ENCODE measurements at regions not wholly inside any gene's neighbourhood (a gene's known extent, or its start where the extent isn't known, plus 50 kb on each side); places are given as distances from the start of the nearest gene placed in this dataset.
"Not testable (repeated sequence)": the region's sequence is repeated elsewhere in the genome, so short reads cannot be mapped to it uniquely, and the experiment has no call there.

DNA sequence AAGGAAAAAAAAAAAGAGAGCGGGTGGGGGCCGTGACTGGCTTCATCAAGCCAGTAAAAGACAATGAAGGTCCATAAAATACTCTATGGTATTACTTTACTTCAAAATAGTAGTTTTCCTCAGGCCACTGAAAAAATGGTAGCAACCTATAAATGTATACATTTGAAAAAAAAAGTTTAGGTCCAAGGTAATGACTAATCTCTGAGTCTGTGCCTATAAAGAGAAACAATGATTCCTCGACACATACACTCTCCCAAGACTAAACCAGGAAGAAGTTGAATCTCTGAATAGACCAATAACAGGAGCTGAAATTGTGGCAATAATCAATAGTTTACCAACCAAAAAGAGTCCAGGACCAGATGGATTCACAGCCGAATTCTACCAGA lies 84.5 kb upstream of the SIRPG start:
- DNase-seq = not testable (repeated sequence)

DNA sequence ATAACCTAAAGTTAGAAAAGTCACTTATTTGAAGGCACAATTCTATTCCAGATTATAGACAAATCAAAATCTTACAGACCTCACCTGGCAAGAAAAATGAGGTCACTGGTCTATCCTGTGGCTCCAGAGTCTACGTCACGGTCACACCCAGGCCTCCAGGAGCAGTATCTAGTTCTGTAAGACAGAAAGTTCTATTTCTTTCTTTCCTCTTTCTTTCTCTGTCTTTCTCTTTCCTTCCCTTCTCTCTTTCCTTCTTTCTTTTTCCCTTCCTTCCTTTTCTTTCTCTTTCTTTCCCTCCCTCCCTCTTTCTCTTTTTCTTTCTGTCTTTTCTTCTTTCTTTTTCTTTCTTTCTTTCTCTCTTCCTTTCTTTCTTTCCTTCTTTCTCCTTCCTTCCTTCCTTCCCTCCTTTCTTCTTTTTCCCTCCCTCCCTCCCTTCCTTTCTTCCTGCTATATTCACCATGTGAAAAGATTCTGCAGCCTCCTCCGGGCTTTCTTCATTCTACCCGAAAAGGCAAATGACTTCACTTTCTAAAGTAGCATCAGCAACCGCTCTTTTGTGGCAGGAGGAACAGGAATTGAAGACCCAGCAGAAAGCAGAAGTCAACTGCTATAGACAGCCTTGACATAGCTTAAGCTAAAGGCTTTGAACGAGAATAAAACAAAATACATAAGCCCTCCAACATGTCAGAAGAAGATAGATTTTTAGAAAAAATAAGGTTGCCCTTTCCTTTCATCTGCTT lies 83.9 kb upstream of the SIRPG start:
- no peak for DNase-seq

DNA sequence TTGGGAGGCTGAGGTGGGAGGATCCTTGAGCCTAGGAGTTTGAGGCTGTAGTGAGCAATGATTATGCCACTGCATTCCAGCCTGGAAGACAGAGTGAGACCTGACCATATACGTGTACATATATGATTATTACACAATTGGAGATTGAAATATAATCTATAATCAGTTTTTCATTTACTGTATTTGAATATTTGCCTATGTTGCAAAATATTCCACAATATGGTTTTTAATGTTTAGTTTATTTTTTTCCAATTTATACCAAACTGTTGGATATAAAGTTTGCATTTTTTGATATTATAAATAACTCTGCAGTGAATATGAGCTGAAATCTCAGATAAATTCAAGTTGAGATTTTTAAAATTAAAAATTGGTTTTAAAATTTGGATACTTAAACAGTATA lies 79.6 kb upstream of the SIRPG start:
- DNase-seq = no peak

DNA sequence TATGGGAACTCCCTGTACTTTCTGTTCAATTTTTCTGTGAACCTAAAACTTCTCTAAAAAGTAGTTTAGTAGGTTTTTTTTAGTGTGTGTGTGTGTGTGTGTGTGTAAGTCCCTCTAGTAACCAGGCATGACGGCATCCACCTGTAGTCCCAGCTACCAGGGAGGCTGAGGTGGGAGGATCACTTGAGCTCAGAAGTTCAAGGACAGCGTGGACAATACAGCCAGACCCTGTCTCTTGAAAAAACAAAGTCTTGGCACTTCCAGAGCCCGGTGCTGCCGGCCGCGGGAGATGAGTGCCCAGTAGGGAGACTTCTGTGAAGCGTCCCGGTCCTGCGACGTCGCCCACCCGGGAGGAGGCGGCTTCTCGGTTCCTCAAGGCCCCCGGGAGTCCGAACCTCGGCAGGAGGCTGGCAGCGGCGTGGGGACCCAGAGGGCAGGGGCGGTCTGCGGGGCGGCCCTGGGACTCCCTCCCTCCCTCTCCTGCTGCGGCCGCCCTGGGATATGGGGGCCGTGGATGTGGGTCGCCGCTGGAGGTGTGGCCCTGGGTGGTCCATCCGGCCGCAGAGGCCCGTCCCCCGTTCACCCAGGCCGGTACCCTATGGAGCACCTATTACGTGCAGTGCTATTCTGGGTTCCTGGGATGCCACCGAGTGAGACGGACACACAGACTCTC lies 78.0 kb upstream of the SIRPG start:
- DNase-seq = no peak

DNA sequence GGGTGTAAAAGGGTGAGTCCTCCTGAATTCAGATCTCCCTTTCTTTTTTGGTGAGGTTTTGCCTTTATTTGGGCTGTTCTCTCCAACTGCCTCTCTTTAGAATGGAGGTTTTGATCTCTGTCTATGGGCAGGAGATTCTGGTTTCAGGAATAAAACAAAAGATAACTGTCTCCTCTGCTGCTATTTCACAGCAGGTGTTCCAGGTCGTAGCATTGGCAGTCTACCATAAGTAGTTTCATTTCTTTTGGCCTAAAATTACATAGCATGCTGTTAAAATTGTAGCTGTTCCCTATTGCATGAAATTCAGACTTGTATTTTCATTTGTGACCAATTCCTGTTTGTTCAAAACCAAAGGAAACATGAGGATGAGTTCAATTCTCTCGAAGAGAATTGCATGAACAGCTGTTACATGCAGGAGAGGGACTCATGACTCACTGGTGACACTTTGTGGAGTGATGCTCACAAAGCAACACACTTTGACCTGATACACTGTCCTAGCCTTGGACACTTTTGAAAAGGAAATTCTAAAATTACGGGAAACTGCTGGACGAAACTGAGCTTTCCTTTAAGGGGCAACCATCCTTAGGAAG lies 76.8 kb upstream of the SIRPG start:
- peak; percentile 24 for DNase-seq

DNA sequence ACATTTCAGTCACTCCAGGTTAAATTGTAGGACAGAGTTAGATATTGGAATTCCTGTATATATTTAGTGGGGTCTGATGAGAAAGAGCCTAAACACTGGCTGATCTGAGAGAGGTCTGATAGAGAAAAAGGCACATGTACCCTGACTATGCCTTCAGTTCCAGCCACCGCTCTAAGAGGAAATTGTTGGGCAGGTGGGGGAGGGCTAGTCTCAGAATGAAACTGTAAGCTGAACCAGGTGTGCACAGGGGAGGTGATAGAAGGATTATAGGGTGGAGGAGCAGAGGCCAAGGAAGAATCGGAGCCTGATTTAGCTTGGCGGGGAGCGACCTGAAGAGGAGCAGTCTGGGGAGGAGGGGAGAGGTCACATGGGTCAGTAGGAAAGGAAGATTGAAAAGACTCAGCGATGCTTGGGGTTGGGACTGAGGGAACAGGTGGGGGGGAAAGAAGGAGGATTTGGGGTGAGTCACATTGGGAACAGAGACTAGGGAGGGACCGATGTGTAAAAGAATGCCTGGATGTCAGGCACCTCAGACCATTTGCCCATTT lies 74.3 kb upstream of the SIRPG start:
- peak; percentile 41 for DNase-seq

DNA sequence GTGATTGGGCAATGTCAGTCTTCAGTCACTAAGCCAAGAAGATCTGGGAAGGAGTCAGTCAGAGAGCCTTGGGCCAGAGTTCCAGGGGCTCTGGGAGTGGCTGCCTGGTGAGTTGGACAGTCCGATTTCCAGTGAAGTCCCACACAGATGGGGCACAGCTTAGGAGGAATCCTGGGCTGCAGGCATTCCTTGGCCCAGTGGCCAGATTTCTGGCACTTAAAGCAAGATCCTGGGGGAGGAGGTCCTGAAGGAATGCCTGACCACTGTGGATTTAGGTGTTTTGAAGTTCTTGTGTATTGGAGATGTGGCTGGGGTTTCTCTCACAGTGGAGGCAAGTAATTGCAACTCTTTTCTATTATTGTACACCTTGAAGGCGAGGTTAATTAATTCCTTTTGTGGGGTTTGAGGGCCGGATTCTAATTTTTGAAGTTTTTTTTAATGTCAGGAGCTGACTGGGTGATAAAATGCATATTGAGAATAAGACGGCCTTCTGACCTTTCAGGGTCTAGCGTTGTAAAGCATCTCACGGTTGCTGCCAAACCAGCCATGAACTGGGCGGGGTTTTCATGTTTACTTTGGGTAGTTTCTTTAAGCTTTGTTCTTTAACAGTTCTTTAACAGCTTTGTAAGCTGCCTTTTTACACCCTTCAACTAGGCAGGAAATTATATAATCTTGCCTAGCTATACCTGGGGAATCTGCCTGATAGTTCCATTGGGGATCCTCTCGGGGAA lies 73.6 kb upstream of the SIRPG start:
- not testable (repeated sequence) for DNase-seq

DNA sequence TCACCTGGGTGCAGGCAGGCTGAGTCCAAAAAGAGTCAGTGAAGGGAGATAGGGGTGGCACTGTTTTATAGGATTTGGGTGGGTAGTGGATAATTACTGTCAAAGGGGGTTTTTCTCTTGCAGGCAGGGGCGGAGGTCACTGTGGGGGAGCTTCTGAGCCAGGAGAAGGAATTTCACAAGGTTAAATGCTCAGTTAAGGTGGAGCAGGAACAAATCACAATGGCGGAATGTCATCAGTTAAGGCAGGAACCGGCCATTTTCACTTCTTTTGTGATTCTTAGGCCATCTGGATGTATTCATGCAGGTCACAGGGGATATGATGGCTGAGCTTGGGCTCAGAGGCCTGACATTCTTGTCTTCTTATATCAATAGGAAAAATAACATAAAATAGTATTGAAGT lies 69.7 kb upstream of the SIRPG start:
- not testable (repeated sequence) for DNase-seq

DNA sequence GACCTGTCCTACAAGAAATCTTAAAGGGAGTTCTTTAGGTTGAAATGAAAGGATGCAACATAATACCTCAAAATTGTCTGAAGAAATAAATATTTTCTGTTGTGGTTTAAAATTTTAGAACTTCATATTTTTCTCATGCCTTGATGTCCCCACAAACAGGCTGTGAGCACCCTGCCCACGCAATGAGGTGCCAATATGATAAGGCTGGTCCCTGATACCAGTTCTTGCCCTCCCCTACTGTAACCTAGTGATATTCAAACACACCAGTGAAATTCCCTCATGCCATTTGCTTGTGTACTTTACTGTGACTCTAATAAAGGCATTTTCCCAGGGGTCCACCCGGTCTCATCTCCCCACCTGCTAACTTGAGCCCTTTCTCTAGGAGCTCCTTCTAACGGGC lies 67.3 kb upstream of the SIRPG start:
- no peak for DNase-seq

DNA sequence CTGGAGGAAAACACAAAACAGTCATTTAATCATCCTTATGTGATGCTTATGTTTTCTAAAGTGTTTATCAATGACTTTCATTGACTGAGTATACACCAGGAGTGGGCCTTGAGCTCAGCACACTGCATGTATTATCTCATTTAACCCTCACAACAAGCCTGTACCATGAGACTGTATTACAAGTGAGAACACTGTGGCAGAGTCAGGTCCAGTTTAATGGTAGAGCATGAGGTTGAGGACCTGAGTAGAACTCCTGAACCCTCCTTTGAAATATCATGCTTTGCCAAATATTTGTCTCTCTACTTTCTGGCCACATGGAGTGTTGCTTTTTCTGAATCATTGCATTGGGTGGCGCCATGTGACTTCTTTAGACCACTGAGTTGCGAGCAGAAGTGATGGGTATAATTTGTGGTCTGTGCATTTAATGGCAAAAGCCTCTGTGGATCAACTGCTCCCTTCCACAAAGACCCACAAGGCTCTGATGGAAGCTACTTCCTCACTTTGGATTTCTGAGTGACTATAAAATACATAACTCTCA lies 65.0 kb upstream of the SIRPG start:
- DNase-seq = no peak

DNA sequence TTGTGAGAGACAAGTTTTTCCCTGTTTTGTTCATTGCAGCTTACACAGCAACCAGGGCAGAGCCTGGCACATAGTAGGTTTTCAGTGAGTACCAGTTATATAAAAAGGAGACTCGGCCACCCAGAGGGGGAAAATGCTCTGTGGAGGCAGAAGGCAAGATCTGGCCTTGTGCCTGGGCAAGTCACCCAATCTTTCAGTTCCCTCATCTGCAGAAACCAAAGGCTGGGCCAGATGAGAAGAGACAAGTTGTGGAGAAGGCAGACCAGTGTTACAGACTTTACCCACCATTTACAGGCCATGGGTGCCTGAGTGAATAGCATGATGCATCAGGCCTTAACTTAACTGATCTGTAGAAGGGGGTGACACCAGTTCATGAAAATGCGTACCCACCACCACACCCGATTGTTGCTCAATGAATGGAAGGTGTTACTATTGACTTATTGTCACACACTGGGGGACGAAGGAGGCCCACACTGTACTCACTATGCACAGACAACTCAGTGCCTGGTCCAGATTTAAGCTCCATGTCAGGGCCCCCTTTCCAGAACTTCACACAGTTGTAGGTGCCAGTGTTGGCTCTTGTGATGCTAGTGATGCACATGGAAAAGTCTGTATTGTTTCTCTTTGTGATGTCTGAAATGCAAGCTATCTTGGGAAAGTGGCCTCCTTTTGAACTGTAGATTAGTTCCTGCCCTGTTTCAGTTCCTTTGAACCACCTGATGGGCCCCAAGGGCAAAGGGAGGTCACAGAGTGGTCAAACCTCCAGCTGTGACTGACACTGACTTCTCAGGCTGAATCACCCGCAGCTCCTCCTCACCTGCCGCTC lies 64.3 kb upstream of the SIRPG start:
- DNase-seq = no peak

DNA sequence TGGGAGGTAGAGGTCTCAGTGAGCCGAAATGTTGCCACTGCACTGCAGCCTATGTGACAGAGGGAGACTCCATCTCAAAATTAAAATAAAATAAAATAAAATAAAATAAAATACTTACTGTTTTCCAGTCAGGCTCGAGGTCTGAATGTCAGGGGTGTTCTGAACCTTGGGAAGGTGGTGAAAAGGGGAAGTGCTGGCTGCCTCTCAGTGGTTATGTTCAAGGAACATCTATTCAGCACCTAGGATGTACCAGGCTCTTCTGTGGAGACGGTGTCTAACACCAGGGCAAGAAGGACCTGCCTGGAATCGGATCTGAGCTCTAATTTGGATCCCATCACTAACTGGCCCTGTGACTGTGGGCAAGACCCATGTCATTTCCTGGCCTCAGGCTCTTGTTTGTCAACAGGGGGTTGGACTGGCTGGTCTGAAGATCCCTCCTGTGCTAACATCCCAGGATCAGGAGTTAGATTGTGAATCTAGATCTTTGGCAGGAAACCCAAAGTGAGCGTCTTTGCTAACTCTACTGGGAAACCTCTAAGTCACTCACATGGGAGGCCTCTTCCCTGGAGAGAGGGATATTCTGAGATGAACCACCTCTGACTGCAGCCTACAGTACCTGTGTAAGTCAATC lies 63.4 kb upstream of the SIRPG start:
- no peak for DNase-seq

DNA sequence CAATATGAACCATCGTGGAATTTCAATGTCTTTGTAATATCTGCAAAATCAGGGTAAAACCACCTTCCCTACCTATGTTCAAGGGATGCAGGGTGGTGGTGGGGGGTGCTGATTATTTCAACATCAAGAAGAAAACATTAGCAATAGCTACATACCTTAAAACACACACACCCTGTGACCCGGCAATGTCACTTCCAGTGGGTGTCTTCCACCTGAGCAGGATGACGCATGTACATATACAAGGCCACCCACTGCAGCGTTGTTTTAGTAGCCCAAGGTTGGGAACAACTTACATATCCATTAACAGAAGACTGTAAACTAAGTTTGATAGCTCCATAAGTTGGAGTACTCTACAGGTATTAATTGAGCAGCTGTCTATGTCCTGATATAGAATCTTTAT lies 62.6 kb upstream of the SIRPG start:
- no peak for DNase-seq

DNA sequence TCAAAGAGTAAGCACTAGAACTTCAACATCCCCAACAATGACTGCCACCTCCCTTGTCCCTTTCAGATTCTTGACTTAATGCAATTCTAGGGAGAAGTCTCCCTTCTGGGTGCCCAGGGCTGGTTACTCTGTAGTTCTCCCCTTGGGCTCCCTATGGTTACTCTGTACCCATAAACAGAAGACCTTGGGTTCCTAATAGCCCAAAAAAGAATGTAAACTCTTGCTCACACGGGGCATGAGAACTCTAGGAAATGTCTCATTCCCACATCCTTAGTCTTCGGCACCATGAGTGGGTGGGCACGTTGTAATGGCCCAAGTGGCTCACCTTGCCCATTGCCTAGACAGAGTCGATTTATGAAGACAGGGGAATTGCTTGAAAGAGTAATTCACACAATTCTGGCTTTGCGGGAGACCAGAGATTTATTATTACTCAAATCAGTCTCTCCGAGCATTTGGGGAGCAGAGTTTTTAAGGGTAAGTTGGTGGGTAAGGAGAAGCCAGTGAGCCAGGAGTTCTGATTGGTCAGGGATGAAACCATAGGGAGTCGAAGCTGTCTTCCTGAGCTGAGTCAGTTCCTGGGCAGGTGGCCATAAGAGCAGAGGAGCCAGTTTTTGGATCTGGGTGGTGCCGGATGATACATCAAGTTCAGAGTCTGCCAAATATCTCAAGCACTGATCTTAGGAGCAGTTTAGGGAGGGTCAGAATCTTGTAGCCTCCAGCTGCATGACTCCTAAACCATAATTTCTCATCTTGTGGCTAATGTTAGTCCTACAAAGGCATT lies 61.2 kb upstream of the SIRPG start:
- DNase-seq = no peak

DNA sequence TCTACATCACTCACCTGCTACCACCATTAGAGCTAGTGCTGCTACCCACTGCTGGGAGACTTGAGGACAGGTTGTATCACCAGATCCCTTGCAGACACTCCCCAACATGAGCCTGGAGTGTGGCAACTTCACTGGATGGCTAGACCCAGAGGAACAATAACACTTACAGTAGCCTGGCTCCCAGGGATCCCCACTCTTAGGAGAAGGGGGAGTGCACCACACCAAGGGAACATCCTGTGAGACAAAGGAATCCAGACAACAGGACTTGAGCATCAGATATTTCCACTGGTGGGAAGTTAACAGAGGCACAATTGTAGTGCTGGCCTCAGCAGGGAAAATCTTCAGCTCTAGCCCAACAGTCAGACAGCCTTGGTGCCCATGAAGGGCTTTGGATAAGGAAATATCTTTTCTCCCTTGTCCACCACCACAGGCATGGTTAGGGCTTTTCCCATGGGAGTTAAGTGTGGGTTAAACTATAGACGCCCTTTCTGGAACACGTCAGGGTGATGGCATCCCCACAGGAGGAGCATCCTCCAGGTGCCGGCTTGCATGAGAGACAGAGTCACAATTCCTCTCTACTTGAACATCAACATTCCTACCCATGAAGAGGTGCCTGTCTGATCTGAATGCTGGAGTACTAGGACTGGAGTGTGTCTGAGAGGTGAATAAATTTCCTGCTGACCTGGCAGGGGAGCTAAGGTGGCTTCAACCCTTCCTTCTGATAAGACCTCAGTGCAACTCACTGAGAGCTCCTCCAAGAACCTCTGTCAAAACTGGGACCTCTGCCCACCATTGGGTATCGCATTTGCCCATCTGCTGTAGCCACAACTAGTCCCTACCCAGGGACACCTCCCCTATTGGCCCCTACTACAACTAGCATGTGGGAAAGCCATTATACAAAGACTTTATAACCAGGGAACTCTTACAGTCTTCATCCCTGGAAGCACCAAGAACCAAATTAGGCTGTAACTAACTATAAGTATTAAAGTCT lies 55.4 kb upstream of the SIRPG start:
- no peak for DNase-seq

DNA sequence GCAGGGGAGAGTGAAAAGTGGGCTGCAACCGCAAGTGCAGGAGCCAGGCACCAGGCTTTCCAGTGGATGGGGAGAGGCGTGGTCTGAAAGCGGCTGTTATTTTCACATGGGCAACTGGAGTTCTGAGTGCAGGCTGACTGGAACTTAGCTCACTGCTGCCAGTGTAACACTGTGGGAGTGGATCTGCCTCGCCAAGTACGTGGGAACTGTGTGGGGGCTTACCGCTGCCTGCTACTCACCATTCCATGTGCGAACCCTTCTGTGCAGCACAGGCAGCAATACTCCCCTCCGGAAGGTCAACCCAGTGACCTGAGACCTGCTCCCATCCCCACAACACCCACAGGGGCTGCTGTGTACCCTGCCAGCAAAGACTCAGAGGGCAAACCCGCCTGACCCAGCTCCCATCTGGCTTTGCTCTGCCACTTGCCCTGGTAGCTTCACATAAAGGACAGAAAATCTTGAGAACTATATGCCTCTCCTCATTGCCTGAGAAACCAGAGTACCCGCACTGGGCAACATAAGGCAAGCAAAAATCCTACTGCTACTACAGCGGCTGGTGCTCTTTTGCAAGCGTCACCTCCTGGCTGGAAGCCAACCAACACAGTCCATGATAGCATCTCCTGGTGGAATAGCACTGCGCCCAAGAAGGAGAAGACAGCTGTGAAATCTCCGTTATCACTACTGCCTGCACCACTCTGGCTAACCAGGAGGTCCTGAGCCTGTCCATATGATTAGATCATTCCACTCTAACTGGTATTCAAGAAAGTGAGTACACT lies 54.4 kb upstream of the SIRPG start:
- no peak for DNase-seq

DNA sequence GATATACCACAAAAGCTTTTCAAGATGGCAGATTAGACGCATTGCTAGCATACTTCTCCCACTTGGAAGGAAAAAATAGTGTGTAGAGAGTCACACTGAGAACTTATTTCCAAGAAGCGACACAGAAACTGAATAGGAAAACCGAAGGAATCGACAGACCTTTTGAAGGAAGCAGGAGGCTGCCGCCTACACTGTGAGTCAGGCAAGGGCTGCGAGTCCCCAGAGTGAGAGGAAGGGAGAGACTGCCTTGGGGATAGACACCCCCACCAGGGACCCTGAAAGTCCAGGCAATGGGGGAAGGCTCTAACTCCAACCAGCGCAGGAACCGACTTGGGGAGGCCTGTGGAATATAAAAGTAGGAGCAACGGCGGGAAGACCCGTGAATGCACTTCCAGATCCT lies 53.7 kb upstream of the SIRPG start:
- no peak for DNase-seq

DNA sequence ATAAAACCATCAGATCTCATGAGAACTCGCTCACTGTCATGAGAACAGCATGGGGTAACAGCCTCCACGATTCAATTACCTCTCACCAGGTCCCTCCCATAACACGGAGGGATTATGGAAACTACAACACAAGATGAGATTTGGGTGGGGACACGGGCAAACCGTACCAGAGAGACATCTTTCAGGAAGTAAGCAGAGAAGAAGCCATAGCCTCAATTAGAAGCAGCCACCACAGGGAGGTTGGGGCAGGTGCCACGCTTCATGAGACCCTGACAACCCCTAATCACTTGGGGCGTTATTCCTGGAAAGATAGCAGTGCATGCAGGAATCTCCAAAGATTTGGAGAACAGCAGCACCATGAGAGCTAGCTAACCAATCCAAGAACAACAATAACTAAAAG lies 52.9 kb upstream of the SIRPG start:
- no peak for DNase-seq
